ENCODE measurements at regions not wholly inside any gene's neighbourhood (a gene's known extent, or its start where the extent isn't known, plus 50 kb on each side); places are given as distances from the start of the nearest gene placed in this dataset.

DNA sequence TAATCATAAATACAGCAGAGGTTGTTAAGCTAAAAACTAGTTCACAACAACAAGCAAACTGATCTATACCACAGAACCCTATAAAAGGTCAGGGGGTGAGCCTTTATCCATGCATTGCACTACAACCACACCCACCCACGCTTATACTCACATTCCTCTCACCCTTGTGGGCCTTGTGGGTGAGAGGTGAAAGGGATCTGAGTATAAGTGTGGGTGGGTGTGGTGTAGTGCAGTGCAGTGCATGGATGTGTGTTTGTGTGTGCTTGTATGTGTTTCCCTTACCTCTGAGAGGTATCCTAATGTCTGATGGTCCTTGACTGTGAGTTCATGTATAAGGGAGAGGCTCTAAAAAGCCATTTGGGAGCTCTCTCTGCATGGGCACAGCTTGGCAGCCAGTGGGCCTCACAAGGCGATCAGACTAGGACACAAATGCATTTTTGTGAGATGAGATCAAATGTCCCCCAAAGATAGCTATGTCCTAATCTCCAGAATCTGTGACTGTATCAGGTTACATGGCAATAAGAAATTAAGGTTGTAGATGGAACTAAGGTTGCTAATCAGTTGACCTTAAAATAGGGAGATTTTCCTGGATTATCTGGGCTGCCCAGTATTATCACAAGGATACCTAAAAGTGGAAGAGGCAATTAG lies 95.5 kb upstream of the DPT start:
- no peaks in the 10 kb centered on the region for H3K9me3 ChIP-seq
- H3K4me1 ChIP-seq = no peaks in the 10 kb centered on the region
- no peak overlapping the region for H3K4me3 ChIP-seq
- TF ChIP-seq POLR2A (IDR thresholded peaks at IDR 0.05) = no peak
- no peak for TF ChIP-seq CTCF (IDR thresholded peaks at IDR 0.05)
- no peaks in the 10 kb centered on the region for H3K36me3 ChIP-seq
- no peak for DNase-seq
- WGBS (ENCODE audit: insufficient coverage, low coverage, low lambda C conversion rate, missing lambda C conversion rate) = 60% methylated on average over 2 of the region's 2 CpGs
- H3K27ac ChIP-seq = no peak overlapping the region
- no peak for ATAC-seq
- intact Hi-C loops (cut with DNase I) = no loop called here
- H3K27me3 ChIP-seq = no peaks in the 10 kb centered on the region

- Histone ChIP-seq H3K36me3 (no peaks in the 10 kb centered on the region), H3K4me3 (no peak overlapping the region), H3K9me3 (no peaks in the 10 kb centered on the region), H3K27me3 (no peaks in the 10 kb centered on the region), H3K27ac (no peak overlapping the region), H3K4me1 (no peaks in the 10 kb centered on the region)
- ATAC-seq (no peak), DNase-seq (no peak)
- 8% methylated on average over 1 of the region's 1 CpG for WGBS (ENCODE audit: insufficient coverage, low coverage, low lambda C conversion rate, missing lambda C conversion rate)
- TF ChIP-seq POLR2A (IDR thresholded peaks at IDR 0.05) = no peak
- no peak for TF ChIP-seq CTCF (IDR thresholded peaks at IDR 0.05)
- intact Hi-C loops (cut with DNase I) = no loop called here
These were observed 96.1 kb upstream of the DPT start for GRCh38 chr1:168825129-168825528.

- ATAC-seq (no peak), DNase-seq (no peak)
- WGBS (ENCODE audit: insufficient coverage, low coverage, low lambda C conversion rate, missing lambda C conversion rate) = 92% methylated on average over 2 of the region's 3 CpGs
These were observed 96.8 kb upstream of the DPT start for GRCh38 chr1:168825820-168826219.

GRCh38 chr1:168826269-168826668 lies 97.3 kb upstream of the DPT start:
- Histone ChIP-seq H3K9me3 (no peaks in the 10 kb centered on the region), H3K36me3 (no peaks in the 10 kb centered on the region), H3K4me3 (no peak overlapping the region), H3K4me1 (no peaks in the 10 kb centered on the region), H3K27ac (no peak overlapping the region), H3K27me3 (no peaks in the 10 kb centered on the region)
- ATAC-seq (no peak), DNase-seq (no peak)
- intact Hi-C loops (cut with DNase I) = no loop called here
- WGBS (ENCODE audit: insufficient coverage, low coverage, low lambda C conversion rate, missing lambda C conversion rate) = 97% methylated on average over 3 of the region's 3 CpGs
- TF ChIP-seq CTCF (IDR thresholded peaks at IDR 0.05) (no peak), POLR2A (IDR thresholded peaks at IDR 0.05) (no peak)

More at GRCh38 chr1:168825820-168826219, 96.8 kb upstream of the DPT start:
- TF ChIP-seq POLR2A (IDR thresholded peaks at IDR 0.05) = no peak
- TF ChIP-seq CTCF (IDR thresholded peaks at IDR 0.05) = no peak
- intact Hi-C loops (cut with DNase I) = no loop called here
- Histone ChIP-seq H3K27ac (no peak overlapping the region), H3K9me3 (no peaks in the 10 kb centered on the region), H3K36me3 (no peaks in the 10 kb centered on the region), H3K27me3 (no peaks in the 10 kb centered on the region), H3K4me1 (no peaks in the 10 kb centered on the region), H3K4me3 (no peak overlapping the region)

DNA sequence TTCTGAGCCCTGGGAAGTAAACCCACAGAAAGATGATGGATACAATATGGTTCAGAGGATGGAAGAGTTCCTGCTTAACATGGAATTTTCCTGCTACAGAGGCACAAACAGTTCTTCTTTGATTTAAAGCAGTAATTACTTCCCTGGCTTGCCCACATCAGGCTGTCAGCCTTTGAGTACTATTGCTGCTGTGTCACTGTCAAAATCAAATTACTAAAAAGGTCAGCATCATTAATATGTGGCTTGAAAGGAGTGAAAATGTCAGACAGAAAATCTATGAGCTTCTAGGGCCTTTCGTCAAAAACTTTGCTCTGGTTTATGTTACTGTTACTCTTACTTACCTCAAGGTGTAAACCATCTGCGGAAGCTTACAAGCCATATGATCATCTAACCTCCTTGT lies 98.6 kb upstream of the DPT start:
- Histone ChIP-seq H3K27ac (no peak overlapping the region), H3K9me3 (no peaks in the 10 kb centered on the region), H3K4me1 (no peaks in the 10 kb centered on the region), H3K27me3 (no peaks in the 10 kb centered on the region), H3K4me3 (no peak overlapping the region), H3K36me3 (no peaks in the 10 kb centered on the region)
- DNase-seq (no peak), ATAC-seq (no peak)
- TF ChIP-seq CTCF (IDR thresholded peaks at IDR 0.05) (no peak), POLR2A (IDR thresholded peaks at IDR 0.05) (no peak)
- WGBS (ENCODE audit: insufficient coverage, low coverage, low lambda C conversion rate, missing lambda C conversion rate) = 95% methylated on average over 2 of the region's 2 CpGs
- intact Hi-C loops (cut with DNase I) = no loop called here

Data from right lobe of liver (tissue), 6 donors.